ENCODE measurements at regions not wholly inside any gene's neighbourhood (a gene's known extent, or its start where the extent isn't known, plus 50 kb on each side); places are given as distances from the start of the nearest gene placed in this dataset.

- Mint-ChIP-seq H3K4me1 (ENCODE audit: unreplicated experiment) (no peaks in the 10 kb centered on the region), H3K27me3 (ENCODE audit: unreplicated experiment) (peaks cover 3% of the 10 kb centered on the region), H3K27ac (ENCODE audit: unreplicated experiment) (no peak overlapping the region), H3K4me3 (ENCODE audit: unreplicated experiment) (no peak overlapping the region), H3K36me3 (ENCODE audit: low read depth, unreplicated experiment) (peaks cover 3% of the 10 kb centered on the region), H3K9me3 (ENCODE audit: unreplicated experiment) (peaks cover 10% of the 10 kb centered on the region)
- TF ChIP-seq CTCF (IDR thresholded peaks at IDR 0.05; ENCODE audit: unreplicated experiment): no peak
- DNase-seq (ENCODE audit: low spot score): no peak
Measured at GRCh38 chr4:32824336-32824735, 2104.2 kb downstream of the PCDH7 start.

- H3K9me3 Mint-ChIP-seq (ENCODE audit: unreplicated experiment): peaks cover 10% of the 10 kb centered on the region
- no peak for DNase-seq (ENCODE audit: low spot score)
- TF ChIP-seq CTCF (IDR thresholded peaks at IDR 0.05; ENCODE audit: unreplicated experiment): no peak
- H3K36me3 Mint-ChIP-seq (ENCODE audit: low read depth, unreplicated experiment): peaks cover 3% of the 10 kb centered on the region
- H3K4me3 Mint-ChIP-seq (ENCODE audit: unreplicated experiment): no peak overlapping the region
- no peak overlapping the region for H3K27ac Mint-ChIP-seq (ENCODE audit: unreplicated experiment)
- H3K27me3 Mint-ChIP-seq (ENCODE audit: unreplicated experiment): peaks cover 3% of the 10 kb centered on the region
- no peaks in the 10 kb centered on the region for H3K4me1 Mint-ChIP-seq (ENCODE audit: unreplicated experiment)
Measured at GRCh38 chr4:32826169-32826568, 2106.0 kb downstream of the PCDH7 start.

DNA sequence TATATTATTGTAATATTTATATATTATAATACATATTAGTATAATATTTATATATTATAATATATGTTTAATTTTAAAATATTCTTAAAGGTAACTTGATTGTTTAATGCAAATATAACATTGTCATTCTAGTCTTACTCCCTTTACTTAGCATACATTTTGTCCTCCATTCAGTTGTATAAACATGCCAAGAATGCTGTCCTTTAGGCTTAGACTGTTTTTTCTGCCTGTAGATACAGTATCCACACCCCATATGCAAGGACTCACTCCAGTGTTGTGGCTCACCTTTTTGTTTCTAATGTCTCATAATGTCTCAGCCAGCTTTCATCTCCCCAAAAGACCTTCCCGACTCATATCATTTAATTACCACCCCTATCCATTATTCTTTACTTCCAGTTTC lies 2110.0 kb downstream of the PCDH7 start:
- Mint-ChIP-seq H3K36me3 (ENCODE audit: low read depth, unreplicated experiment) (peaks cover 3% of the 10 kb centered on the region), H3K27me3 (ENCODE audit: unreplicated experiment) (peaks cover 3% of the 10 kb centered on the region), H3K4me3 (ENCODE audit: unreplicated experiment) (no peak overlapping the region), H3K4me1 (ENCODE audit: unreplicated experiment) (no peaks in the 10 kb centered on the region), H3K27ac (ENCODE audit: unreplicated experiment) (no peak overlapping the region), H3K9me3 (ENCODE audit: unreplicated experiment) (peaks cover 5% of the 10 kb centered on the region)
- DNase-seq (ENCODE audit: low spot score): no peak
- TF ChIP-seq CTCF (IDR thresholded peaks at IDR 0.05; ENCODE audit: unreplicated experiment): no peak

- TF ChIP-seq CTCF (IDR thresholded peaks at IDR 0.05; ENCODE audit: unreplicated experiment): no peak
- Mint-ChIP-seq H3K36me3 (ENCODE audit: low read depth, unreplicated experiment) (peaks cover 3% of the 10 kb centered on the region), H3K27me3 (ENCODE audit: unreplicated experiment) (peaks cover 3% of the 10 kb centered on the region), H3K27ac (ENCODE audit: unreplicated experiment) (no peak overlapping the region), H3K4me3 (ENCODE audit: unreplicated experiment) (no peak overlapping the region), H3K9me3 (ENCODE audit: unreplicated experiment) (peaks cover 5% of the 10 kb centered on the region), H3K4me1 (ENCODE audit: unreplicated experiment) (no peaks in the 10 kb centered on the region)
- DNase-seq (ENCODE audit: low spot score): no peak
Measured at GRCh38 chr4:32831104-32831503, 2110.9 kb downstream of the PCDH7 start.

GRCh38 chr4:32840461-32841189 lies 2120.5 kb downstream of the PCDH7 start:
- no peak overlapping the region for H3K4me3 Mint-ChIP-seq (ENCODE audit: unreplicated experiment)

More at GRCh38 chr4:32840461-32841189, 2120.5 kb downstream of the PCDH7 start:
- Mint-ChIP-seq H3K27me3 (ENCODE audit: unreplicated experiment) (peaks cover 2% of the 10 kb centered on the region), H3K36me3 (ENCODE audit: low read depth, unreplicated experiment) (no peaks in the 10 kb centered on the region), H3K4me1 (ENCODE audit: unreplicated experiment) (no peaks in the 10 kb centered on the region), H3K27ac (ENCODE audit: unreplicated experiment) (no peak overlapping the region), H3K9me3 (ENCODE audit: unreplicated experiment) (no peaks in the 10 kb centered on the region)
- no peak for DNase-seq (ENCODE audit: low spot score)
- TF ChIP-seq CTCF (IDR thresholded peaks at IDR 0.05; ENCODE audit: unreplicated experiment): no peak

All from endothelial cell (in vitro differentiated cells).